Suppressor macrophage treated with lipopolysaccharide for 1 hour (primary cell): ENCODE measurements at regions not wholly inside any gene's neighbourhood (a gene's known extent, or its start where the extent isn't known, plus 50 kb on each side); places are given as distances from the start of the nearest gene placed in this dataset.
A peak's percentile ranks its signal among the peaks of the same experiment; 100 is the strongest.

Experiments
- DNase-seq, 3 donors: peaks; one replicate each; pipeline ENCODE4 v3.0.0-alpha.2; 2020 to 2022

- peak in 2 of 3 donors; percentile 31 to 52 for DNase-seq
These were observed 155.2 kb downstream of the TRIM29 start for GRCh38 chr11:119982517-119983239.

DNA sequence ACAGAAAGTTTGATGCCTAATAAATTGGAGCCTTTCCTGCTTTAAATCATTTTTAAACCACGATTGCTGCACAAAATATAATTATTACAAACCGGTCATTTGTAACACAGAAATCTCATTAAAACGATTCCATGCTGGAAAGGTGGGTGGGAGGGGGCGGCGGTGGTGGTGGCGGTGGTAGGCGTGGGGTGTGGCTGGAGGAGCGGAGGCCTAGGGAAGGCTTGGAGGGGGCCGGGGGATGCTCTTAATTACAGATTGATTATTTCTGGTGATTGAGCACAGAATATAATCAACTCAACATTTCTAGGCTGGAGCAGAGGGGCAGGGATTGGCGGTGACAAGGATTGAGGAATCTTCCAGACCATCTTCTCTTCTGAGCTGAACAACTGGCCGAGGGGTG lies 157.5 kb downstream of the TRIM29 start:
- DNase-seq = no peak

- DNase-seq = no peak
These were observed 158.2 kb downstream of the TRIM29 start for GRCh38 chr11:119979701-119980100.

DNA sequence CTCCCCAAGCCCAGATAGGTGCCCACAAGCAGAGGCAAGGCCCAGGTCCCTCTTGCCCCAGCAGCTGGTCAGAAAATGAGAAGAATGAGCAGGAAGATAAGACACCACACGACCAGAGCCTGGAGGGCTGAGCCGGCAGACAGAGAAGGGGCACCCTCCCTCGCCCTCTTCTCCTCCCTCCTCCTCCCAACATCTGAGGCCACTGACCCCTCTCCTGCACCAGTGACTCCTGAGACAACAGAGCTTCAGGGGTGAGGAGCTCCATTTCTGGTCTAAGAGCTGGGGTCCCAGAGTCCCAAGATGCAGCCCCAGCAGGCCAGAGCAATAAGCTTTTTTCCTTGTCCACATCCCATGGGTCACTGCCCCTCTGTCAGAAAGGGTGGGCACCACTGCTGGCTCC lies 159.2 kb downstream of the TRIM29 start:
- no peak for DNase-seq

- no peak for DNase-seq
These were observed 160.0 kb downstream of the TRIM29 start for GRCh38 chr11:119977881-119978280.

DNA sequence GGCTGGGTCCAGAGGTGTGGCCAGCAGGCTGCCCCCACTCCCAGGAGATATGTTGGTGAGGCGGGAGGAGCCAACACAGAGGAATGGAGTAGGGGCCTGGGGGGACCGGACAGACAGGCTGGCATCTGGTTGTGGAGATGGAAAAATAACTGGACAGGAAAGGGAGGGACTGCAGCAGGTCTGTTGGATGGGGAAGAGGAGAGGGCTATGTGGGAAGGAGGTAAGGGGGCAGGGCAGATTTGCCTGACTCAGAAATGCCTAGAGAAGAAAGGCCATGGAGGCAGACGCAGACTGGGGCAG lies 160.4 kb downstream of the TRIM29 start:
- no peak for DNase-seq

DNA sequence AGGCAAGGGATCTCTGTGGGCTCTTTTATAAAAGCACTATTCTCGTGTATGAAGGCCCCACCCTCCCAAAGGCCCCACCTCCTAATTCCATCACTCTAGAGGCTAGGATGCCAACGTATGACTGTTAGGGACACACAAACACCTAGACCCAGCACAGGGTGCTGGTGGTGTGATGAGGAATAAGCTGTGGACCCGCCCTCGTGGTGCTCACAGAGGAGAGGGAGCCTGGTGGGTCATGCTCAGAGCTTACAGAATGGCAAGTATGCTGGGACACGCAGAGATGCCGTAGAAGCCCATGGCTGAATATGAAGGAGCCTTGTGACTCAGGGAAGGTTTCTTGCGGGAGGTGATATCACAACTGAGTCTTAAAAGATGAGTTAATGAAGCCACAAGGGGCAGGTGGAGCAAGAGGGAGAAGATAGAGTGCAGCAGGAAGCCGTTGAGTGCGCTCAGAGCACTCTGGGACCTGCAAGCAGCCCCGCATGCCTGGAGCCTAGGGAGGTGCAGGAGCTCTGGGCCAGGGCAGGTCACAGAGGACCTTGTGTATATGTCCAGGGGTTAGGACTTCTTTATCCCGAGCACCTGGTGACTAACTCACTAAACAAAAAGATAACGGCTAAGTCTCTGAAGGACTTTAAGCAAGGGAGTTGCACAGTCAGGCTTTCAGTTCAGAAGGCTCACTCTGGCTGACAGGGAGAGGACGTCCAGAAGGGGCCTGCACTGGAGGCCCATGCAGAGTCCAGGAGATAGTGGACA lies 160.9 kb downstream of the TRIM29 start:
- DNase-seq = no peak

DNA sequence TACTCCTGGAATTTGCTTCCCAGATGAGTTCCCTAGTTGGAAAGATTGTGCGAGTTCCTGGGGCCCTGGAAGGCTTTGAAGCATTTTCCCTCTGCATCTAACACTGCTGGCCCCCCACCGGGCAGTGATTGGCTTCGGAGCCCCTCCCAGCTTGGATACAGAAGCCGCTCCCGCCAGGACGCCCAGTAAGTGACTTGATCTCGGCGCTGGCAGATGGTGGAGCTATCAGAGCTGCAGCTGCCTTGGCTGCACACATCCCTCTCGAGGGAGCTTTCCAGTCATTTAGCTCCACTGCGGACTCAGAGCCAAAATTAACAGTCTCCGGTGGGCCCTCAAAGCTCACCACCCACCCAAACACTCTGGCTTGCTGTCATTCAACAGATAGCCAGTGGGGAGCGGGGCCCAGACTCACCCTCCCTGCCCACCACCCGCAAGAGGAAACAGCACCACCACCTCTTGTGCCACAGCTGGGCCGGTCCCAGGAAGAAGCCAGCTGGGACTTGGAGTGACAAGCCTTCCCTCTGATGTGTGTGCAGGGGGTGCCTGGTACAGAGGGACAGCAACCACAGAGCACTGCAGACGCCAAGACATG lies 162.3 kb downstream of the TRIM29 start:
- DNase-seq = no peak

GRCh38 chr11:119974467-119974866 lies 163.4 kb downstream of the TRIM29 start:
- no peak for DNase-seq

DNA sequence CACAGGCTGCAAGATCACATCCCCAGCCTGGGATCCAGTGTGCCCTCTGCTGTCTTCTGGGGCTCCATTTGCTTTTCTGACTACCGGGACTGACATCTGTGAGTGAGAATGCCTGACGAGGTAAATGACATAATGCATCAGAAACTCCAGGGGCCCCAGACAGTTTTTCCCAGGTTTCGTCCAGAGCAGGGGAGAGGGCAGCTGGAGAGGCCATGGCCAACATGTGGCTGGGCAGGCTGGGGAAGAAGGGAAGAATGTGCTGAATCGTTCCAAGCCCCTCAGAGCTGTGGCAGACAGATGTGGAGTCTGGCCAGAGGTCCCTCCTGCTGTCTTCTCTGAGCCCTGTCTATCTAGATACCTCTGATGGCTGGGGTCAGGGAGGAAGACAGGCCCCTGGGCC lies 163.9 kb downstream of the TRIM29 start:
- DNase-seq = no peak

GRCh38 chr11:119972281-119972680 lies 165.6 kb downstream of the TRIM29 start:
- DNase-seq = no peak

DNA sequence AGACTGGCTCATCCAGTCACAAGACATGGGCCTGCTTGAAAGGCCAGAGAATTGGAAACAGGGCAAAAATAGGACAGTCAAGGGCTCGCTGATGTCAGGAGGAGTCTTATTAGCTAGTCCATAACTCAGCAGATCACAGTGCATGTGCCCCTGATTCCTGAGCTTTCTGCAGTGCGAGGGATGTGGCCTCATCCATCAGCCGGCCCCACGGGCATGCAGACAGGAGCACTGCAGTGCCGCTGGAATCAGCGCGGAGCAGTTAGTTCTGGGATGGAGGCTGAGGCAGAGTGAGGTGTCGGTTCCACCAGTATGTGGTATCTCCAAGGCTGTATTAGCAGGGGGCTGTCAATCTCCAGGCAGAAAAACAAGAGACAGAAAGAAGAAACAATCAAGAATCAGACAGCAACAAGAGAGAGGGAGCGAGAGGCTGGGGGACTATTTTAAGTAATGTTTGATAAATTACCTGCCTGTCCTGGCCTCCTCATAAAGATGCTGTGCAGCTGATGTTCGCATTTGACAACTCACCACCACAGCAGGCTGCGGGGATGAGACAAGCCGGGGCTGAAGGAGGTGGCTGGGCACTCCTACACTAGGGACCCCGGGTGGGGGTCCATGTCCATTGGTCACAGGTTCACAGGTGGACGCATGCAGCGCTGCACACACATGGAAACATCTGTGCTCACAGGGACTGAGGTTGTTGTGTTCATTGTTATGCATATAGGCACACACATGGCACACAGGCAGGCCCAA lies 167.2 kb downstream of the TRIM29 start:
- no peak for DNase-seq

- DNase-seq = peak; percentile 45 to 57 (median 46)
These were observed 173.5 kb downstream of the TRIM29 start for GRCh38 chr11:119964136-119965025.

DNA sequence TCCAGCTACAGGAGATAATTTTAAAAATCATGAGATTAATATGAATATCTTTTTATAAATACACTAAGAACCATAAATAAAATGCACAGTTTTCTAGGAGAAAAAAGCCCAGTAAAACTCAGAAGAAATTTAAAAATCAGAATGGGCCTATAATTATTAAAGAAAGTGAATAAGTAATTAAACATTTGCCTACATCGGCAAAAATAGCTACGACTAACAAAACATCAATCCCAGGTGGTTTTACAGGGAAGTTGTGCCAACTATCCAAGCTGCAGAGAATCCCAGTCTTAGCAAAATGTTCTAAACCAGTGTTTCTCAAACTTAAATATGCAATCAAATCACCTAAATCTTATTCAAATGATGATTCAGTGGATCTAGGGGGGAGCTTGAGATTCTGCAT lies 180.0 kb downstream of the TRIM29 start:
- no peak for DNase-seq

DNA sequence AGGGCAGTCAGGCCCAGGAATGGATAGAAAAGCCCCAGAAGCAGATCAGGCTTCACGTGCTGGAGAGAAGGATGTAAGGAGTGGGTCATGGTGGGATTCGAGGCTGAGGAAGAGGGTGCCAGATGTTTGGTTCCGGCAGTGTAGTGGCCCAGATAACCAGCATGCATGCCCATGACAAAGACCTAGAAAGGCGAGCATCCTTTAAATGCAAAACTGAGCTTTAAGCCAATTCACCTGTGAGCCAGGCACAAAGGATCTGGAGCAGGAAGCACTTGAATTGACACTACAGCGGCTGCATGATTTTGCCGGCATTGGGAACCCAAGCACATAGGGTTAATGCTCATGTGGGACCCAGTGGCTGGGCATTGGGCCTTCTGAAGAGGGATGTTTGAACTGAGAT lies 185.5 kb downstream of the TRIM29 start:
- no peak for DNase-seq

GRCh38 chr11:119943298-119943655 lies 194.6 kb downstream of the TRIM29 start:
- DNase-seq = no peak

DNA sequence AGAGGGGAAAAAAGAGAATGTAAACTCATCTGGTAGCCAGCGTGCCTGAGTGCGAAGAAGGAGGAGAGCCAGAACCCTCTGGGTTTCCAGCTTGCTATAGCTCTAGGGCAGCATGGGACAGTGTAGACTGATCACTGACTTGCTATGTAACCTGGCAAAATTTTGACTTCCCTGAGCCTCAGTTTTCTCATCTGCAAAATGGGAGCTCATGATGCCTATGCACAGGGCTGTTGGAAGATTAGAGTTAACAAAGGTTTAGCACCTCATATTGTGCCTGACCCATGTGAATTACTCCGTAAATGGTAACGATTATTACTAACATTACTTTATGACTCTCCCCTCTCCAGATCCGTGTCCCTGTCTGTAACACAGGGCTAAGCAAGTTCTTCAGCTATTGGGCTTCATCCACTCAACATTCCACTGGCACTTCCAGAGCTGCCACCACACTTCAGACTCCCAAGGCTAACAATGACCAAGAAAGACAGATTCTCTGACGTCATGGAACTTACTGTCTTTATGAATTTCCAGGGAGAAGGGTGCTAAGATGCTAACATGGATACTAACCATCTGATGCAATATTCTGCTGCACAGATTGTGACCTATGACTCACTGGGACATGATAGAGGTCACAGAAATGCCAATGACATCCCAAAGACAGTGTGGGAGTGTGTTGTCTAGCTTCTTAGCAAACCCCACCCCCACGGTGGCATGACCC lies 195.2 kb downstream of the TRIM29 start:
- DNase-seq = peak; percentile 47 to 55 (median 53)

DNA sequence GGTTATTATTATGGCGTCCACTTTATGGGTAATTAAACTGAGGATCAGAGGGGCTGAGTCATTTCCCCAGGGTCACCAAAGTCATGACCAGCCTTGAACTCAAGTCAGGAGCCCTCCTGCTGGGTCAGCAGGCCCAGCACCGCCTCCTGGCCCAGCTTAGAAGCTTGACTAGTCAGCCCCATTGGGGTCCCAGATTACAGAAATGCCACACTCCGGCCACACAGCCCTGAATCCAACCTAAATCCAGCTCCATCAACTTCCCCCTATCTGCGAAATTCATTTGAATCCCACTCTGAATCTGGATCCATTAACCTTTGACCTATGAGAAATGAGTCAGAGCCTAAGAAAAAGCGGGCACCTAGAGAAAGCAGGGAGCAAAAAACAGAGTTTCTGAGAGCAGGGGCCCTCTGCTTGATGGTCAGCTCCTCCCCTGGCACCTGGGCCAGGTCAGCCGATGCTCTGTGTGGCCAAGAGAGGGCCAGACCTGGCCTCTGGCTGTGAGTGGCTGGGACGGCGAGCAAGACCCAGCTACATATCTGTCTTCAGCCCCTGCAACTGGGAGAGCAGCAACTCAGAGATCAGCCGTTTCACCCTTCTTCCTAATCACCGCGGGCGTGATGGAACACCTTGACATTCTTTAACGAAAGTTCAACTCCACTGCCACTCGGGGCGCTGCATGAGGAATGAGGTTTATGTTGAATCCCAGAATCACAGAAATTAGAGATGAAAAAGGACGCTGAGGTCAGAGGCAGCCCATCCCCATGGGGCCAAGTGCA lies 196.1 kb downstream of the TRIM29 start:
- DNase-seq = no peak

GRCh38 chr11:119941171-119941570 lies 196.7 kb downstream of the TRIM29 start:
- DNase-seq = no peak

GRCh38 chr11:119940401-119940976 lies 197.4 kb downstream of the TRIM29 start:
- DNase-seq = peak in 1 of 3 donors; percentile 19

DNA sequence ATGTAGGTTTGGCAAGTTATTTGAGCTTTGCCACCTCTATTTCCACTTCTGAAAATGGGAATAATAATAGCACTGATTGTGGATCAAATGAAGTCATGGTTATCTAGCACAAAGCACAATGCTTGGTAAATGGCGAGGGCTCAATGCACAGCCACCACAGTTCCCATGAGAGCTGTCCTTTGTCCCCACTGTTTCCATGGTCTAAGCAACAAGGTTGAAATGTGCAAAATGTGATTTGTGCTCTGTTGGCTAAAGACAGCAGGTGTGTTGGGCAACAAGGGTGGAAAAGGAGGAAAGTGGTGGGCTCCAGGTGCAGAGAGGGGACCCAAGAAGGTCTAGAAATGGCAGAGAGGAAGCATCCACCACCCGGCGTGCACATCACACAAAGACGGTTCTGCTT lies 200.5 kb downstream of the TRIM29 start:
- DNase-seq = no peak
